ENCODE measurements at regions not wholly inside any gene's neighbourhood (a gene's known extent, or its start where the extent isn't known, plus 50 kb on each side); places are given as distances from the start of the nearest gene placed in this dataset.

- no peak for TF ChIP-seq ATF7 (IDR thresholded peaks at IDR 0.05; ENCODE audit: low read depth)
- TF ChIP-seq PAX8 (IDR thresholded peaks at IDR 0.05), result no peak
- no peak for TF ChIP-seq SMC3 (IDR thresholded peaks at IDR 0.05; ENCODE audit: borderline replicate concordance, low read length)
- TF ChIP-seq SIN3A (IDR thresholded peaks at IDR 0.05; ENCODE audit: low read depth, low read length), result no peak
- no peak for TF ChIP-seq IRF3 (IDR thresholded peaks at IDR 0.05)
- no peak for TF ChIP-seq EZH2 (IDR thresholded peaks at IDR 0.05; ENCODE audit: borderline replicate concordance, control insufficient read depth, low read depth, low read length)
- TF ChIP-seq, protein P1, sequence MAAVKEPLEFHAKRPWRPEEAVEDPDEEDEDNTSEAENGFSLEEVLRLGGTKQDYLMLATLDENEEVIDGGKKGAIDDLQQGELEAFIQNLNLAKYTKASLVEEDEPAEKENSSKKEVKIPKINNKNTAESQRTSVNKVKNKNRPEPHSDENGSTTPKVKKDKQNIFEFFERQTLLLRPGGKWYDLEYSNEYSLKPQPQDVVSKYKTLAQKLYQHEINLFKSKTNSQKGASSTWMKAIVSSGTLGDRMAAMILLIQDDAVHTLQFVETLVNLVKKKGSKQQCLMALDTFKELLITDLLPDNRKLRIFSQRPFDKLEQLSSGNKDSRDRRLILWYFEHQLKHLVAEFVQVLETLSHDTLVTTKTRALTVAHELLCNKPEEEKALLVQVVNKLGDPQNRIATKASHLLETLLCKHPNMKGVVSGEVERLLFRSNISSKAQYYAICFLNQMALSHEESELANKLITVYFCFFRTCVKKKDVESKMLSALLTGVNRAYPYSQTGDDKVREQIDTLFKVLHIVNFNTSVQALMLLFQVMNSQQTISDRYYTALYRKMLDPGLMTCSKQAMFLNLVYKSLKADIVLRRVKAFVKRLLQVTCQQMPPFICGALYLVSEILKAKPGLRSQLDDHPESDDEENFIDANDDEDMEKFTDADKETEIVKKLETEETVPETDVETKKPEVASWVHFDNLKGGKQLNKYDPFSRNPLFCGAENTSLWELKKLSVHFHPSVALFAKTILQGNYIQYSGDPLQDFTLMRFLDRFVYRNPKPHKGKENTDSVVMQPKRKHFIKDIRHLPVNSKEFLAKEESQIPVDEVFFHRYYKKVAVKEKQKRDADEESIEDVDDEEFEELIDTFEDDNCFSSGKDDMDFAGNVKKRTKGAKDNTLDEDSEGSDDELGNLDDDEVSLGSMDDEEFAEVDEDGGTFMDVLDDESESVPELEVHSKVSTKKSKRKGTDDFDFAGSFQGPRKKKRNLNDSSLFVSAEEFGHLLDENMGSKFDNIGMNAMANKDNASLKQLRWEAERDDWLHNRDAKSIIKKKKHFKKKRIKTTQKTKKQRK (IDR thresholded peaks at IDR 0.05; ENCODE audit: low read depth, low read length), result no peak
- TF ChIP-seq POLR2A (IDR thresholded peaks at IDR 0.05; ENCODE audit: low read depth, low read length), result no peak
- no peak for TF ChIP-seq E2F4 (IDR thresholded peaks at IDR 0.05; ENCODE audit: low read depth, low read length)
- no peak for TF ChIP-seq RELA (IDR thresholded peaks at IDR 0.05; ENCODE audit: borderline replicate concordance, partially characterized antibody)
- TF ChIP-seq, protein P2, sequence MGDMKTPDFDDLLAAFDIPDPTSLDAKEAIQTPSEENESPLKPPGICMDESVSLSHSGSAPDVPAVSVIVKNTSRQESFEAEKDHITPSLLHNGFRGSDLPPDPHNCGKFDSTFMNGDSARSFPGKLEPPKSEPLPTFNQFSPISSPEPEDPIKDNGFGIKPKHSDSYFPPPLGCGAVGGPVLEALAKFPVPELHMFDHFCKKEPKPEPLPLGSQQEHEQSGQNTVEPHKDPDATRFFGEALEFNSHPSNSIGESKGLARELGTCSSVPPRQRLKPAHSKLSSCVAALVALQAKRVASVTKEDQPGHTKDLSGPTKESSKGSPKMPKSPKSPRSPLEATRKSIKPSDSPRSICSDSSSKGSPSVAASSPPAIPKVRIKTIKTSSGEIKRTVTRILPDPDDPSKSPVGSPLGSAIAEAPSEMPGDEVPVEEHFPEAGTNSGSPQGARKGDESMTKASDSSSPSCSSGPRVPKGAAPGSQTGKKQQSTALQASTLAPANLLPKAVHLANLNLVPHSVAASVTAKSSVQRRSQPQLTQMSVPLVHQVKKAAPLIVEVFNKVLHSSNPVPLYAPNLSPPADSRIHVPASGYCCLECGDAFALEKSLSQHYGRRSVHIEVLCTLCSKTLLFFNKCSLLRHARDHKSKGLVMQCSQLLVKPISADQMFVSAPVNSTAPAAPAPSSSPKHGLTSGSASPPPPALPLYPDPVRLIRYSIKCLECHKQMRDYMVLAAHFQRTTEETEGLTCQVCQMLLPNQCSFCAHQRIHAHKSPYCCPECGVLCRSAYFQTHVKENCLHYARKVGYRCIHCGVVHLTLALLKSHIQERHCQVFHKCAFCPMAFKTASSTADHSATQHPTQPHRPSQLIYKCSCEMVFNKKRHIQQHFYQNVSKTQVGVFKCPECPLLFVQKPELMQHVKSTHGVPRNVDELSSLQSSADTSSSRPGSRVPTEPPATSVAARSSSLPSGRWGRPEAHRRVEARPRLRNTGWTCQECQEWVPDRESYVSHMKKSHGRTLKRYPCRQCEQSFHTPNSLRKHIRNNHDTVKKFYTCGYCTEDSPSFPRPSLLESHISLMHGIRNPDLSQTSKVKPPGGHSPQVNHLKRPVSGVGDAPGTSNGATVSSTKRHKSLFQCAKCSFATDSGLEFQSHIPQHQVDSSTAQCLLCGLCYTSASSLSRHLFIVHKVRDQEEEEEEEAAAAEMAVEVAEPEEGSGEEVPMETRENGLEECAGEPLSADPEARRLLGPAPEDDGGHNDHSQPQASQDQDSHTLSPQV (IDR thresholded peaks at IDR 0.05), result no peak
- TF ChIP-seq ETV6 (conservative IDR thresholded peaks at IDR 0.05 in 1 of 2, IDR thresholded peaks at IDR 0.05 in 1 of 2; ENCODE audit: borderline replicate concordance in 1 of 2, low read depth in 1 of 2), result no peak
- TF ChIP-seq GABPA (IDR thresholded peaks at IDR 0.05; ENCODE audit: low read depth), result no peak
Measured at GRCh38 chr17:6346986-6347385, 87.9 kb downstream of the AIPL1 start.
